ENCODE measurements at regions not wholly inside any gene's neighbourhood (a gene's known extent, or its start where the extent isn't known, plus 50 kb on each side); places are given as distances from the start of the nearest gene placed in this dataset.

DNA sequence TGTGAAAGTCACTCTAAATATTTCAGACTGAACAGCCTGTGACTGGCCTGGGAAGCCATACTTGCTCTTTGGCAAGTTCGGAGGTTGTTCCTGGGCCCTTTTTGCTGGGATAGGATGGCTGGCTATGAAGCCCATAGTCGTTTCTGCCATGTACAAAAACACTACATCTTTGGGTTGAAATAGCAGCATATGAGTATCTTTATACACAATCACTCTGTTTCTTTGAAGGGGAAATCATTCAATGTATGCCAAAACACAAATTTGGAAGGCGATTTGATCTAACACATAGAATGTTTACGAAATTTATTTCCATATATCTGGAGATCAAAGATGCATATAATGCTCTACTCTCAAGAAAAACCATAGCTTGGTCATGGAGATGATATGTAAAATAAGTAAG is 192.9 kb downstream of the SQOR start:
- TF ChIP-seq EZH2phosphoT487 (IDR thresholded peaks at IDR 0.05; ENCODE audit: borderline replicate concordance, low read length) (no peak), CTCF (IDR thresholded peaks at IDR 0.05; ENCODE audit: low read depth, low read length, poor library complexity, severe bottlenecking) (no peak)
